Right lobe of liver (tissue), 6 donors: ENCODE measurements at regions not wholly inside any gene's neighbourhood (a gene's known extent, or its start where the extent isn't known, plus 50 kb on each side); places are given as distances from the start of the nearest gene placed in this dataset.

Experiments
- ATAC-seq, 4 donors: fragments of 200-7000 bp; cut with Tn5 transposase; one replicate each; pipeline ENCODE4 v1.9.1; 2020; ENCODE audit warnings: mild to moderate bottlenecking in 4 of 4, moderate library complexity in 4 of 4
- DNase-seq, 3 donors: peaks; one replicate each; pipeline ENCODE4 v3.0.0-alpha.2; 2020
- H3K27ac ChIP-seq, 3 donors: fragments of 200-600 bp; one replicate each; pipeline ENCODE4 v1.8.0; 2022
- H3K27me3 ChIP-seq, 2 donors: fragments of 200-600 bp; one replicate each; pipeline ENCODE4 v1.8.0; 2022
- H3K36me3 ChIP-seq, 4 donors: fragments of 200-600 bp; sonication (generic) in 1 of 4; one replicate each; pipeline versions ENCODE4 v1.5.1 to v1.8.0; 2017 to 2022; ENCODE audit warnings: control low read depth in 1 of 4
- H3K4me1 ChIP-seq, 4 donors: fragments of 200-600 bp; sonication (generic) in 1 of 4; one replicate each; pipeline versions ENCODE4 v1.5.1 to v1.8.0; 2017 to 2022; ENCODE audit warnings: control low read depth in 1 of 4
- H3K4me3 ChIP-seq, 3 donors: fragments of 200-600 bp; one replicate each; pipeline ENCODE4 v1.8.0; 2022
- H3K9me3 ChIP-seq, 4 donors: fragments of 200-600 bp; sonication (generic) in 1 of 4; one replicate each; pipeline versions ENCODE4 v1.5.1 to v1.8.0; 2017 to 2022; ENCODE audit warnings: control low read depth in 1 of 4
- POLR2A ChIP-seq: fragments of 450-650 bp; IDR thresholded peaks from one replicate; pipeline ENCODE4 v1.6.1; 2017; ENCODE audit warnings: antibody characterized with exemption, mild to moderate bottlenecking
- WGBS: methylation state at CpG from one replicate; pipeline ENCODE4 v1.1.6; 2018; ENCODE audit warnings: low coverage, low lambda C conversion rate; ENCODE audit not compliant: insufficient coverage; ENCODE audit errors: missing lambda C conversion rate; 5-methylcytosine and 5-hydroxymethylcytosine counted together
- intact Hi-C, 2 donors: fragments of 100-400 bp; cut with DNase I; formaldehyde crosslinking; loops; one replicate each; pipeline versions ENCODE4 v1.11.2 to v1.14.1; 2022
- TF ChIP-seq, protein P1 (sequence below), 4 donors: fragments of 200-600 bp in 3 of 4; fragments of 450-650 bp in 1 of 4; IDR thresholded peaks; one replicate each; pipeline versions ENCODE4 v1.5.1 to v1.8.0; 2016 to 2022; ENCODE audit warnings: antibody characterized with exemption in 4 of 4, mild to moderate bottlenecking in 2 of 4
- donor health status: DM: no; HTN: yes; CAD: no.
- donor health status: DM: no; HTN: no; CAD: no.
- donor health status: DM: no; HTN: no; CAD: no.
- donor health status: DM: no; HTN: yes; CAD: no.
- donor health status: DM: no; HTN: yes; CAD: no.

DNA sequence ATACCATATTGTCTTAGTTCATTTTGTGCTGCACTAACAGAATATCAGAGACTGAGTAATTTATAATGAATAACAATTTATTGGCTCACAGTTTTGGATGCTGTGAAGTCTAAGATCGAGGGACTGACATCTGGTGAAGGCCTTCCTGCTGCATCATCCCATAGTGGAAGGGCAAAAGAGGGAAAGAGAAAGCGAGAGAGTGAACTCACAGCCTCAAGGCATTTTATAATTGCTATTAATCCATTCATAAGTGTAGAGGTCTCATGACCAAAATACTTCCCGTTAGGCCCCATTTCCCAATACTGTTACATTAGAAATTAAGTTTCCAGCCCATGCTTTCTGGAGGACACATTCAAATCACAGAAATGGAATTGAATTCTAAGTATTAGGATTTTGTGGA is 554.4 kb downstream of the TRAM1L1 start:
- Histone ChIP-seq H3K4me3 (no peak overlapping the region), H3K27ac (no peak overlapping the region), H3K9me3 (no peaks in the 10 kb centered on the region), H3K4me1 (no peaks in the 10 kb centered on the region), H3K27me3 (no peaks in the 10 kb centered on the region), H3K36me3 (no peaks in the 10 kb centered on the region)
- intact Hi-C loops, result no loop called here
- TF ChIP-seq POLR2A, result no peak
- TF ChIP-seq, protein P1, sequence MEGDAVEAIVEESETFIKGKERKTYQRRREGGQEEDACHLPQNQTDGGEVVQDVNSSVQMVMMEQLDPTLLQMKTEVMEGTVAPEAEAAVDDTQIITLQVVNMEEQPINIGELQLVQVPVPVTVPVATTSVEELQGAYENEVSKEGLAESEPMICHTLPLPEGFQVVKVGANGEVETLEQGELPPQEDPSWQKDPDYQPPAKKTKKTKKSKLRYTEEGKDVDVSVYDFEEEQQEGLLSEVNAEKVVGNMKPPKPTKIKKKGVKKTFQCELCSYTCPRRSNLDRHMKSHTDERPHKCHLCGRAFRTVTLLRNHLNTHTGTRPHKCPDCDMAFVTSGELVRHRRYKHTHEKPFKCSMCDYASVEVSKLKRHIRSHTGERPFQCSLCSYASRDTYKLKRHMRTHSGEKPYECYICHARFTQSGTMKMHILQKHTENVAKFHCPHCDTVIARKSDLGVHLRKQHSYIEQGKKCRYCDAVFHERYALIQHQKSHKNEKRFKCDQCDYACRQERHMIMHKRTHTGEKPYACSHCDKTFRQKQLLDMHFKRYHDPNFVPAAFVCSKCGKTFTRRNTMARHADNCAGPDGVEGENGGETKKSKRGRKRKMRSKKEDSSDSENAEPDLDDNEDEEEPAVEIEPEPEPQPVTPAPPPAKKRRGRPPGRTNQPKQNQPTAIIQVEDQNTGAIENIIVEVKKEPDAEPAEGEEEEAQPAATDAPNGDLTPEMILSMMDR (IDR thresholded peaks at IDR 0.05), result no peak
- ATAC-seq (no peak), DNase-seq (no peak)
- WGBS, result 41% methylated on average over 3 of the region's 3 CpGs

DNA sequence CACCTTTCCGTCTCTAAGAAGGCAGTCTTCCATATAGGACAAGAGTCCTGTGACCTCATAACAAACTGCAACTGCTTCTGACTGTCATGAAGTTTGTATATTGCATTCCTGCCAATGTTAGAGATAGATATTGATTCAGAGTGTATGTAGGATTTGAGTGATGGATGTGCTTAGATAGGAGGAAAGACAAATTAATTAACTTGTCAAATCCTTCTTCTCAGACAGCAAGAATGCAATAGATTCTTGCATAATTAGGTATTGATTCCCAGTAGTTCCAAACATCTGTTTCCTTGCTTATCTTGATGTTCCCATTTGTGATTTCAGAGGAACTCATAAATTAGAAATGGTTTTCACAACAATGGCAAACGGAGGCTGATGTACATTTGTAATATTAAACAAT is 555.3 kb downstream of the TRAM1L1 start:
- H3K27me3 ChIP-seq, result no peaks in the 10 kb centered on the region
- H3K4me1 ChIP-seq, result no peaks in the 10 kb centered on the region
- WGBS, result 46% methylated on average over 2 of the region's 2 CpGs
- H3K27ac ChIP-seq, result no peak overlapping the region
- H3K9me3 ChIP-seq, result no peaks in the 10 kb centered on the region
- TF ChIP-seq, protein P1 (IDR thresholded peaks at IDR 0.05), result no peak
- TF ChIP-seq POLR2A, result no peak
- intact Hi-C loops, result no loop called here
- ATAC-seq (no peak), DNase-seq (no peak)
- no peak overlapping the region for H3K4me3 ChIP-seq
- H3K36me3 ChIP-seq, result no peaks in the 10 kb centered on the region

DNA sequence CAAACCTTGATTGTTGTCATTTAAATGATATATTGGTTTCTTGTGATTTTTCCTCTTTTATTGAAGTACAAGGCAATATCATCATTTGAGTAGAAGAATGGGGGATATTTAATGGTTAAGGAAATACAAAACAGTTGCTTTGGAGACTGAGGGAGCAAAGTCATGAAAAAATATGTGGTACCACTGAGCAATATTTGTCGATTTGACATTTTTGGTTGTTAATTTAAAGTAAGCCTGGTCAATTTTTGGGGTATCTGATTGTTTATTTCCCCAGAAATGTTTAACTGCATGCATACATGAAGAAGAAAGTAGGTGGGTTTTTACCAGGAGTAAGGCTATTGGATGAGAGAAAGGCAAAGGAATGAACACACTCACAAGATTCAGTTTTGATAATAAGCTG is 556.2 kb downstream of the TRAM1L1 start:
- DNase-seq, result no peak
- no peaks in the 10 kb centered on the region for H3K27me3 ChIP-seq
- no peak overlapping the region for H3K4me3 ChIP-seq
- WGBS, result 32% methylated on average over 1 of the region's 1 CpG
- no peak for ATAC-seq
- no peak overlapping the region for H3K27ac ChIP-seq
- intact Hi-C loops, result no loop called here
- no peaks in the 10 kb centered on the region for H3K4me1 ChIP-seq
- no peaks in the 10 kb centered on the region for H3K36me3 ChIP-seq
- no peaks in the 10 kb centered on the region for H3K9me3 ChIP-seq
- TF ChIP-seq, protein P1 (IDR thresholded peaks at IDR 0.05), result no peak
- no peak for TF ChIP-seq POLR2A

DNA sequence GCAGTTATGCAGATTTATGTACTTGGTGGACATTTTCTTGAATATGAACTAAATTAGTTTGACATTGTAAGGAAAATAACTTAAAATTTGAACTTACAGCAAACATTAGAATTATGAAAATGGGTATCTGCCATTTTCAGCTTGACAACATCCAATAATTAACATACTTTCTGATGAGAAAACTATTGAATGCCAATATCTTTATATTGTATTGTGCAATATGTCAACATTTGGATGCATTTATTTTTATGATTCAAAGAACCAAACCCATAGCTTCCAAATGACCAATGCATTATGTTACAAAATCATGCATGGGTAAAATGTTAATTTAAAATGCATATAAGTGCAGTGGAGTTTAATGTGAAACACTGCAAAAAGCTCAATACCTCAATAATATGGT is 562.5 kb downstream of the TRAM1L1 start:
- TF ChIP-seq, protein P1 (IDR thresholded peaks at IDR 0.05), result no peak
- no peak for TF ChIP-seq POLR2A
- Histone ChIP-seq H3K27ac (no peak overlapping the region), H3K4me3 (no peak overlapping the region), H3K9me3 (no peaks in the 10 kb centered on the region), H3K27me3 (no peaks in the 10 kb centered on the region), H3K4me1 (no peaks in the 10 kb centered on the region), H3K36me3 (no peaks in the 10 kb centered on the region)
- DNase-seq, result no peak
- ATAC-seq, result no peak
- intact Hi-C loops, result no loop called here

DNA sequence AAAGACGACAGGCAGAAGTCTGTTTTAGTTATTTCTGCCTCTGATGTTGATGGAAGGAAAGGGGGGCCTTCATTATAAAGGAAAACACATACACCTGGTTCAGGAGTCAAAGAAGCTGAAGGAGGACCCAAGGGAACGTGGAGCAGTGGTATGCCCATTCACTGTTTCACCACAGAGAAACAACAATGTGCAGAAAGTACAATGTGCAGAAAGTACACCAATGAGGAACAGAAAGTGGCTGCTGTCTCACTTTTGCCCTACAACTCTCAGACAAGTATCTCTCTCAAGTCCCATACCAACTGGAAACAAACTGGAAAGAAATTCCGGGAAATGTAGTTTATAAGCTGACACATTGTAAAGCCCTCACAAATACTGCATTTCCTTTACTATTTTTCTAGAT is 564.5 kb downstream of the TRAM1L1 start:
- Histone ChIP-seq H3K4me1 (no peaks in the 10 kb centered on the region), H3K27me3 (no peaks in the 10 kb centered on the region), H3K36me3 (no peaks in the 10 kb centered on the region), H3K9me3 (no peaks in the 10 kb centered on the region), H3K4me3 (no peak overlapping the region), H3K27ac (no peak overlapping the region)
- WGBS, result 45% methylated on average over 3 of the region's 3 CpGs
- TF ChIP-seq POLR2A, result no peak
- TF ChIP-seq, protein P1 (IDR thresholded peaks at IDR 0.05), result no peak
- ATAC-seq, result no peak
- no peak for DNase-seq
- intact Hi-C loops, result no loop called here
